Astrocyte of the spinal cord (primary cell): ENCODE measurements at regions not wholly inside any gene's neighbourhood (a gene's known extent, or its start where the extent isn't known, plus 50 kb on each side); places are given as distances from the start of the nearest gene placed in this dataset.

Experiments used
- DNase-seq: peaks from one replicate; pipeline ENCODE4 v3.0.0; 2011; ENCODE audit warnings: low read depth, low spot score
- H3K4me3 ChIP-seq: 2 replicates; pipeline ENCODE4 v1.5.1; 2011; ENCODE audit warnings: low read depth, mild to moderate bottlenecking, low read length, moderate library complexity
- in situ Hi-C: cut with HindIII; loops from 2 replicates; pipeline ENCODE4 v1.10.0; 2017; ENCODE audit warnings: low sequenced_read_pairs
- TF ChIP-seq, protein P1 (sequence below): IDR thresholded peaks from 2 replicates; pipeline ENCODE4 v1.5.1; 2012; ENCODE audit warnings: low read depth, mild to moderate bottlenecking, low read length, inconsistent platforms

DNA sequence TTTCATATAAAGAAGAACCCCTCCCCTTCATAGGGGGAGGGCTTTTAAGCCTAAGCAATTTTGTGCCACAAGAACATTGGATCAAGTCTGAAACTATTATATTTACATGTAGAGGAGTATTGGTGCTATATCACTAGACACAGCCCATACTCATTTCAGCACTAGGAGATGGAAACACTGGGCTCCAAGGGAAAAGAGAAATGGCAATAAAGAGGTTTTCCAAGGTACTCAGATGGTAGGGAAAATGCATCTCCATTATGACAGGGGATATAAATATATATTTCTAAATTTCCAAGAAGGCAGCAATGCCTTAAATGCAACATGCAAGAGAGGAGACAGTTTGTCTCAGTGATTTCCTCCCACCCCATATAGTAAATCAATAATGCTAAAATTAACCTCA, 209.0 kb downstream of the RAB38 start:
- DNase-seq: no peak
- no peak overlapping the region for H3K4me3 ChIP-seq
- TF ChIP-seq, protein P1, sequence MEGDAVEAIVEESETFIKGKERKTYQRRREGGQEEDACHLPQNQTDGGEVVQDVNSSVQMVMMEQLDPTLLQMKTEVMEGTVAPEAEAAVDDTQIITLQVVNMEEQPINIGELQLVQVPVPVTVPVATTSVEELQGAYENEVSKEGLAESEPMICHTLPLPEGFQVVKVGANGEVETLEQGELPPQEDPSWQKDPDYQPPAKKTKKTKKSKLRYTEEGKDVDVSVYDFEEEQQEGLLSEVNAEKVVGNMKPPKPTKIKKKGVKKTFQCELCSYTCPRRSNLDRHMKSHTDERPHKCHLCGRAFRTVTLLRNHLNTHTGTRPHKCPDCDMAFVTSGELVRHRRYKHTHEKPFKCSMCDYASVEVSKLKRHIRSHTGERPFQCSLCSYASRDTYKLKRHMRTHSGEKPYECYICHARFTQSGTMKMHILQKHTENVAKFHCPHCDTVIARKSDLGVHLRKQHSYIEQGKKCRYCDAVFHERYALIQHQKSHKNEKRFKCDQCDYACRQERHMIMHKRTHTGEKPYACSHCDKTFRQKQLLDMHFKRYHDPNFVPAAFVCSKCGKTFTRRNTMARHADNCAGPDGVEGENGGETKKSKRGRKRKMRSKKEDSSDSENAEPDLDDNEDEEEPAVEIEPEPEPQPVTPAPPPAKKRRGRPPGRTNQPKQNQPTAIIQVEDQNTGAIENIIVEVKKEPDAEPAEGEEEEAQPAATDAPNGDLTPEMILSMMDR: no peak
- in situ Hi-C loops: no loop called here

DNA sequence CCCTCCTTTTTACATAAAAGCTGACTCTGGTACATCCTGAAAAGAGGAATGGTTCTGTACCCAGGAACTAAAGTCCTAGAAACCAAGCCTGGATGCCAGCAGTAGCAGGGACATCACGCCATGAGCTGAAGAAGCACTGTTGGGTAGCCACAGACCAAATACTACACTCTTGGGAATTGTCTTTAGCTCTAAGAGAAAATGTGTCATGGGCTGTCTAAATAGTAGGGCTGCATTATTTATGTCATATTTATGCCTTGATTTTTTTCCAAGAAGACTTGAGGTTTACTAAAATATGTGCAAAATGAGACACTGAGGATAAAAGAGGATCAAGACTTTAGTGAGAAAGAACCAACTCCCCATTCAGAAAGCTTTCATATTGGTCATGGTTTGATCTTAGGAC, 213.6 kb downstream of the RAB38 start:
- TF ChIP-seq, protein P1: no peak
- in situ Hi-C loops: no loop called here
- H3K4me3 ChIP-seq: no peak overlapping the region
- no peak for DNase-seq

DNA sequence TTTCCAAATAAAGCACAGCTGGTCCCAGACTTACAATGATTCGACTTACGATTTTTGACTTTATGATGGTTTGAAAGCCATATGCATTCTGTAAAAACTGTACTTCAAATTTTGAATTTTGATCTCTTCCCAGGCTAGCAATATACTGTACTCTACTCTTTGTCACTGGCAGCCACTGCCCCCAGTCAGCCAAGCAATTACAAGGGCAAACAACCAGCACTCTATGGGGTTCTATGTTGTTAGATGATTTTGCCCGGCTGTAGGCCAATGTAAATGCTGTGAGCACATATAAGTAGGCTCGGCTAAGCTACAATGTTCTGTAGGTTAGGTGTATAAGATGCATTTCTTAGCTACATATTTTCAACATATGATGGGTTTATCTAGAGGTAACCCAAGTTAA, 217.3 kb downstream of the RAB38 start:
- TF ChIP-seq, protein P1: no peak
- no peak for DNase-seq
- no peak overlapping the region for H3K4me3 ChIP-seq
- in situ Hi-C loops: no loop called here

DNA sequence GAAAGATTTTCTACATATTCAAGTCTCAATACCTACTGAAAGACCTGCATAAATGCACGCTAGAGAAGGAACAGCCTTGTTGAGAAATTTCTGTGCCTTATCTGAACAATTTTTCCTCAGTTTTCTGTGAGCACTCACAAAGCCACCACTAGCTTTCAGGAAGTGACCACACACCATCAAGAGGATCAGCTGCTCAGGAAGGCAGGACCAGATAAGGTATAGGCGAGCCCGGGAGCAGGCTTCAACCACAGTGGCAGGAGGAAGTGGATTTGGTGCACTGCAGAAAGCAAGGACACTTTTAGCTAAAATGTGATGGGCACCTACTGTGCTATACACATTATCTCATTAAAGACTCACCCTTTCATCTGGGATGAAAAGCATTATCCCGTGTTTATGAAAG, 220.8 kb downstream of the RAB38 start:
- no peak overlapping the region for H3K4me3 ChIP-seq
- in situ Hi-C loops: no loop called here
- TF ChIP-seq, protein P1: no peak
- DNase-seq: no peak

DNA sequence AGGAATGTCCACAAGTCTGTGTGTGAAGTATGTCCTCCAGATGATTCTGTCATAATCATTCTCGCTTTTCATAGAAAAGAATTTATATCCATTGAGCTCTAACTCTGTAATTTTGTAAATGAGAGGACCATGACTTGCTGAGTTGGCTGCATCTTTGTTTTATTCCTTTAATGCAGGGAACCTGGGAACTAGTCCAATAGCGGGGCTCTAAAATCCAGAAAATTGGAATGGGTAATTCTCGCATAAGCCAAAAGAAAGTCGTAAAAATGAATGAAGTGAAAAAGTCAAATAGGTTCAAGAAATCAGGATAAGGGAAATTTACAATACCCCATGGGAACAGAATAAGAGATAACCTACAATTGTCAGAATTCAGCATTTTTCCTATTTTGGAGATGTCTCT, 232.5 kb downstream of the RAB38 start:
- TF ChIP-seq, protein P1: no peak
- in situ Hi-C loops: no loop called here
- no peak overlapping the region for H3K4me3 ChIP-seq
- no peak for DNase-seq

DNA sequence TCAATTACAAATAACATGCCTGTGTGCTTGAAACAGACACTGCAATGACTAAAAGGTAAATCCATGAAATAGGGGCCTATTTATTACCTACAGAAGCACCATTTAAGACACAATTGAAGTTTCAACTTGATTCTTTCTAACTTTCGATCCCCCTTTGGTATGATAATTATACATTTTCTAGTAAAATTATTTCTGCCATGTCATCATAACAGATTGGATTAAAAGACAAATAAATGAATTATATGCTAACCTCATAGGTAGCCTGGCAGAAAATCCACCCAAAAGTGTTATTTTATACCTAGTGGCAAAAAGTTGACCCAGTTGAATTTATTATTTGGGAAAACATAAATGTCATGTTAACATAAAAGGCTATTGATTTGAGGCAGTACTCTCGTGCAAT, 241.1 kb downstream of the RAB38 start:
- in situ Hi-C loops: no loop called here
- H3K4me3 ChIP-seq: no peak overlapping the region
- no peak for DNase-seq
- TF ChIP-seq, protein P1: no peak
